ENCODE measurements at regions not wholly inside any gene's neighbourhood (a gene's known extent, or its start where the extent isn't known, plus 50 kb on each side); places are given as distances from the start of the nearest gene placed in this dataset.

DNA sequence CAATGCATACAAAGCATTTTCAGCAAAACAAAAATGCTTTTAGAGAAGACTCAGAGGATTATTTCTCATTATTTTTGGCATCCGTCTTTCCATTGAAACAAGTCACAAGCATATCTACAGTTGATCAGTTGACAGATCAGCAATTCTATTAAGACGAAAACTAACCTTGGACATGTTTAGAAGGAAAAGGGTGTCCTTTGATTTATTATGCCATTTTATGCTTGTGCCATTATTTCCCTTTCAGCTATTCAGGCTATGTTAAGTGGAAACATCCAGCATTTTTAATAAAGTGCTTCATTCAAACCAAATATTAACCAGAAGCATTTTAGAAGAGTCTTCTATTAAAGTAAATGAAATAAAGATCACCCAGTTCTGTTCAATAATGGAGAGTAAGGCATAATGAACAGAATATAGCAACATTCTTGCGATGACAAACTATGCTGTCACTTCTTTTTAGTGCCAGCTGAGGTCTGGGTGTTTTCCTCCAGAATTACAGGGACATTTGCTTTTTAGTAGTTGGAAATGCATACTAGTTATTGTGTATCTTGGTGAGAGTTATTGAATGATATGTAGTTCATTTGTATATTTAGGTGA, 481.4 kb downstream of the PLA2G4A start:
- no peak for DNase-seq (ENCODE audit: low read depth)

DNA sequence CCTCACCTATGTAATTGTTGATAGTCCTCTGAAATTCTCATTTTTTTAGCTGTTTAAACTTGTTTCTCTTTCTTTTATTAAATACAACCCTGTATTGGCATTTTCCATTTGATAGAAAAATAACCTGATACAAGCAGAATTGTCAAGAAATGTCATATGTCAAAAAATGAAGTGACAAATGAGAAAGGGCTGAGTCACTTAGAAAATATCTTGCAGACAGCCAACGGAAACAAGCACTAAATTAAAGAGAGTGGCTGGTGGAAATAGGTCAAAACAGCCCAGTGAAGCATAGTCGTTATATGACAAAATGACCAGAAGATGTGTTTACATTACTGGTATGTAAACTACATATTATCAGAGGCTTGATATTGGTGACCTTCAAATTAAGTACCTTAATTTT, 484.4 kb downstream of the PLA2G4A start:
- DNase-seq (ENCODE audit: low read depth) = no peak

DNA sequence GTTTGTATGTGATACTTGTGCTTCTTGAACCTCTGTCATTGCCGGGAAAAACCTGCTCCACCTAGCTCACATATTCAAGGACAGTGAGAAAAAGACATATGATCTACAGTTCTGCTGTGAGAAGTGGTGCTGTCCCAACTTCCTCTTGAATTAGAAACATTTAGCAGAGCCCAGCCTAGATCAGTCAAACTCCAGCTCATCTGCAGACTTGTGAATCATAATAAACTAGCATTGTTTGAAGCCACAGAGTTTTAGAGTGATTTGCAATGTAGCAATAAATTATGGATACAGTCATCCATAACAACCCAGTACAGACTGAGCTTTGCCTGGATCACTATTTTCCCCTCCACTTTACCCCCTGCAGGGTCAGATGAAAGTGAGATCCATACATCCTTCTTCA, 497.8 kb downstream of the PLA2G4A start:
- no peak for DNase-seq (ENCODE audit: low read depth)

DNA sequence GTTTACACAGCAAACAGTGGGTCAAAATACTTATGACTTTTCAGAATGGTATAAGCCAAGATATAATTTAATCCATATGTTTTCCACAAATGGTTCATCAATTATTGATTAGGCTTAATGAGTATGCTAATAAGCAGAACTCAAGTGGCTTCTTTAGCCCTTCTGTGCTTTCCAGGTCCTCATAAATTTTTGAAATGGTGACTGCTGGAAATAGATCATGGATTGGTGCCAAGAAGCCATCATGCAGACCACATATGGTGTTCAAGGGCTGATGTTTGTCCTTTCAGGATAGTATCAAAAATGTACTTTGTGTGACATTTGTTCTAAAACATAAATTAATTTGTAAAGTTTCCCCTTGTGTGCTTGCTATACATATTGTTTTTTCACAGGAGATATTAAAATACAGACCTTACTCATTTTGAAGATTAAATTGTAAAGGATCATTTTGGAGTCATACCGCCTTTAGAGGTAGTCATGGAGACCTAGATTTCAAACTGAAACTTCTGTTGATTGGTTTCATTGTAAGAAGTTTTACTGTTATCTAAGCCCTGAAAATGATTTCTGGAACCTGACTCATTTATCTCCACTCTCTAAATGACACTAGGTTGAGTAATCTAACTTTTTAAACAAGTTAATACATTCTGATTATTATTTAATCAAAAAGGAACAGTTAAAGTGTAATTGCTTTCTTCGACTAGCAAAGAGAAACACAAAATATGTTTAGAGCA, 507.9 kb downstream of the PLA2G4A start:
- no peak for DNase-seq (ENCODE audit: low read depth)

DNA sequence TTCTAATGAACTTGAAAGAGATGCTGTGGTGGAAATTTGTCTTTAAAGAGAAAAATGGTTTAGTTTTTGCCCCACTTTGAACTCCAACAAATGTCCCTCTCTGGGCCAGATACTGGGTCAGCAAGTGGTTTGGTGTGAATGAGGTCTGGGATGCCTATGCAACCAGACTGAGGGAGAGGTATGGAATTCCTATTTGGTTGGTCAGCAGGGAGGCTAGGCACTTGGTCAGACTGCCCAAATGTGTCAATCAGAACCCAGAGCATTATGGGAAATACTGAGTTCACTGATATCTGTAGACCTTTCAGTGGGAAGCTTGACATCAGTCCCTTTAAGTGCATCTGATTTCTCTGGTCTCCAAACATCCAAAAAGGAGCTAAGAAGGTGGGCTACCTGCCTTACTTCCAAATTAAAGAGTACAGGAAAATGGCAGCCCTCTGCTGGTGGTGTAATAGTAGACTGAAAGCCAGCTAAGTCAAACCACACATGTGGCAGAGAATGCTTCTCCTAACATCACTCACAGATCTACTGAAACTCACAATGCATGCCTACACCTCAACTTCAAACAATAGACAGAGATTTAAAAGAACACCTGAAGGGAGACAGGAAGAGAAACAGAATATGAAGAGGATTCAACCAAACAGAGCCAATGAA, 510.1 kb downstream of the PLA2G4A start:
- DNase-seq (ENCODE audit: low read depth) = no peak

DNA sequence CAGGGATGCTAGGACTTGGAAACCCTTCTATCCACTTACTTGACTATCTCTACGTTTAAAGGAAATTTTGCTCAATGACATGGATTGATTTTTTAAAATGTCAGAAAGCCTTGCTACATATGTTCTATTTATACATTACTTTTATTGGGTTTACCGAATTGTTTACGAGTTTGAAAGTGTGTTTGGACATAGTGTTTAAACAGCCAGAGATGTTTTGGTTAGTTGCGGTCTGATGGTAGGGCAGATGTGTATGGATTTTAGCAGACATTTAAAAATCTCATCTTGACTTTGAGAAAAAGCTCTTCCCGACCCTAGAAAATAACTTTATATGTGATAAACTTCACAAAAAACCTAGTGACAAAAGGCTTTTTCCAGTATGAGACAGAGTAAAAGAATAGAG, 513.7 kb downstream of the PLA2G4A start:
- DNase-seq (ENCODE audit: low read depth) = no peak

DNA sequence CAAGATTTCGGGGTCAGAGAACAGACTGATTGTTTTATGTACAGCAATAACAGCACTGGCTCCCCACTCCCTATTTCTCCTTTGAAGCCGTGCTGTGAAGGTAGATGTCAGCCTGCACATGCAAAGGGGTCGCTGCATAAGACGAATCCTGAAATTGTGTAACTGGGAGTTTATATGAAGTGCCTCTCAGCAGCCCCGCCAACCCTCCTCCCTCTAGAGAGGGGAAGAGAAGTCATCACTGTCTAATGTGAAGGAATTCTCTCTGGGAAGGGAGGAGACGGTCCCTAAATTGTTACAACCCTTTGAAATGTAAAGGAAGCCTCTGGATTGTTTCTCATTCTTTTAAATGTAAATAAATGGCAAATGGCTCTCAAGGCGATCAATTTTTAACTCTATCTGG, 545.3 kb downstream of the PLA2G4A start:
- DNase-seq (ENCODE audit: low read depth) = no peak

DNA sequence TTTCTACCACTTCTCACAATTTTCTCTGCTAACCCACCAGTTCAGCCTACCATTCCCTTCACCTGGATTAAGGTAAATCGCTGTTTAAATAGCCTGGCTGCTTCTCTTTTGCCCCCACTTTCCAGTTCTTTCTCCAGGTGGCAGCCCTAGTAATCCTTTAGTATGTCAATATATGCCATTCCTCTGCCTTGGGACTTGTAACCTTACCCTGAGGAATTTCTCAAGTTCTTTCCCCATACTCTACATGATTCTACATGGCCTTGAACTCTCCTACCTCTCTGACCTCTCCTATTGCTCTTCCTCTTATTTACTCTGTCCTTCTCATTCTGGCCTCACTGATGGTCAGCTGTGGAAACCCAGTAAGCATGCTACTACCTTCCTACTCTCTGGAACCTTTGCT, 546.0 kb downstream of the PLA2G4A start:
- no peak for DNase-seq (ENCODE audit: low read depth)

DNA sequence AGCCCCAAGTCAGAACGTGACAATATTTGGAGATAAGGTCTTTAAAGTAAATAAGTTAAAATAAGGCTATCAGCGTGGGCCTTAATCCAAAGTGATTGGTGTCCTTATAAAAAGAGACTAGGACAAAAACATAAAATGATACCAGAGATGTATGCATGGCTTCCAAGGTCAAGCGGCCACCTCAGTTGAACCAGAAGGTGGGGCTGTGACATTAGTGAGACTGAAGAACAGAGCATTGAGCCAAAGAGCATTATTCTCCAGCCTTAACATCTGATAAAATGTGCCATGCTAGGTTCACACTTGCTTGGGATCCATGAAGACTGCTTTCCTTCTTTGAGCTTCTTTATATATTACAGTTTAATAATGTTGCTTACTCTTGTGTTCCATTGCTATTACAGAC, 554.6 kb downstream of the PLA2G4A start:
- no peak for DNase-seq (ENCODE audit: low read depth)

DNA sequence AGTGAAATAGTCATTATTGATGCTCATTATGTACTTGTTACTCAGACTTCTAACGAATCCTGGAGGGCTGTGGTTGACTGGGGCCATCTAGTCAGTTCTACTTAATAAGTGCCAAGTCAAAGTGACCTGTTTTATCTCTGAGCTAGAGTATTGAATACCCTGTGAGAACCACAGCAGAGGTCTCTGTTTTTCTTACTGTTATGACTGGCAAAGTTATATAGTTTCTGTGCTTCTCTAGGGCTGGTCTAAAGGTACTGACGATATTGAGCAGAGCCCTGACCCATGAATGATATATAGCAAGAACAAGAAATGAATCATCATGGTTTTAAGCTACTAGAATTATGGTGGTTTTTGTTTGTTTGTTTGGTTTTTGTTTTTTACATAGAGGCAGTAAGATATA, 555.8 kb downstream of the PLA2G4A start:
- no peak for DNase-seq (ENCODE audit: low read depth)

DNA sequence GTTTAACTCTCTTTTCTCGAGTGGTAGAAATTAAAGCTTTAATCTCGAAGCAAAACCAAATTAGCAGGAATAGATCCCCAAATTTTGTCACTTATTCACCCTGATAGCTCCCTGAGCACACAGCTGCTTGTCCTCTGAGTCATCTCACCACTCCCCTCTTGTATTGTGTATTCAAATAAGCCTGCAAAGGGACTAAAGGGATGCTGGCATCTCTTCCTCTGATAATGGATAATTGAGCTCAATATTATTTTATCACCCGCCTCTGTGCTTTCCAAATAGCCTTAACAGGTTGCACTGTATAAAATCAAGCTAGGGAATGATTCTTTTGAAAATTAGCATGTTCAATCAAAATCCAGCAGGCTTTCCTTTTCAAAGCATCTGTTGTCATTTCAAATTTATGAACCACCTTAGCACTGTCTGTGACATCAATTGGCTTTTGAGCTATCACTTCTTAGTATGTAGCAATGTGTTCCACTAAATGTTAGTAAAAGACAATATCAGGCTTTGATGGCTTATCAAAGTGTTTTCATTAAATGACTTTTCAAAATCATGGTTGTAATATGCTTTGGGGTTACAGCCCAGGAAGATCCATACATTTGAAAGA, 561.6 kb downstream of the PLA2G4A start:
- DNase-seq (ENCODE audit: low read depth) = no peak

DNA sequence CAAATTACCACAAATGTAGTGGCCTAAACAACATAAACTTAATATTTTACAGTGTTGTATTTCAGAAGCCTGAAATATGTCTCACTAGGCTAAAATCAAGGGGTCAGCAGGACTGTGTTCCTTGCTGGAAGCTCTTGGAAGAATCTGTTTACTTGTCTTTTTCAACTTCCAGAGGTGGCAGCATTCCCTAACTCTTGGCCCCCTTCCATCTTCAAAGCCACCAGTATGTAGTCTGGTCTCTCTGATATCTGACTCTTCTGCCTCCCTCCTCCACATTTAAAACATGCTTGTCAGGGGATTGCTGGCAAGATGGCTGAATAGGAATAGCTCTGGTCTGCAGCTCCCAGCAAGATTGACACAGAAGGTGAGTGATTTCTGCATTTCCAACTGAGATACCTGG, 567.5 kb downstream of the PLA2G4A start:
- DNase-seq (ENCODE audit: low read depth) = no peak

DNA sequence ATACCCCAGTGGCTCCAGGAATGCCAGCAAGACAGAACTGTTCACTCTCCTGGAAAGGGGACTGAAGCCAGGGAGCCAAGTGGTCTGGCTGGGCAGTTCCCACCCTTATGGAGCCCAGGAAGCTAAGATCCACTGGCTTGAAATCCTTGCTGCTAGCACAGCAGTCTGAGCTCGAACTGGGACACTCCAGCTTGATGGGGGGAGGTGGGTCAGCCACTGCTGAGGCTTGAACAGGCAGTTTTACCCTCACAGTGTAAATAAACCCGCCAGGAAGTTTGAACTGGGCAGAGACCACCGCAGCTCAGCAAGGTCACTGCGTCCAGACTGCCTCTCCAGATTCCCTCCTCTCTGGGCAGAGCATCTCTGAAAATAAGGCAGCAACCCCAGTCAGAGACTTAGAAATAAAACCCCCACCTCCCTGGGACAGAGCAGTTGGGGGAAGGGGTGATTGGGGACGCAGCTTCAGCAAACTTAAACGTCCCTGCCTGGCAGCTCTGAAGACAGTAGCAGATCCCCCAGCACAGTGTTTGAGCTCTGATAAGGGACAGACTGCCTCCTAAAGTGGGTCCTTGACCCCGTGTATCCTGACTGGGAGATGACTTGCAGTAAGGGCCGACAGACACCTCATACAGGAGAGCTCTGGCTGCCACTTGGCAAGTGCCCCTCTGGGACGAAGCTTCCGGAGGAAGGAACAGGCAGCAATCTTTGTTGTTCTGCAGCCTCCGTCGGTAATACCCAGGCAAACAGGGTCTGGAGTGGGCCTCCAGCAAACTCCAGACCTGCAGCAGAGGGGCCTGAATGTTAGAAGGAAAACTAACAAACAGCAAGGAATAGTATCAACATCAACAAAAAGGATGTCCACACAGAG, 568.4 kb downstream of the PLA2G4A start:
- no peak for DNase-seq (ENCODE audit: low read depth)

DNA sequence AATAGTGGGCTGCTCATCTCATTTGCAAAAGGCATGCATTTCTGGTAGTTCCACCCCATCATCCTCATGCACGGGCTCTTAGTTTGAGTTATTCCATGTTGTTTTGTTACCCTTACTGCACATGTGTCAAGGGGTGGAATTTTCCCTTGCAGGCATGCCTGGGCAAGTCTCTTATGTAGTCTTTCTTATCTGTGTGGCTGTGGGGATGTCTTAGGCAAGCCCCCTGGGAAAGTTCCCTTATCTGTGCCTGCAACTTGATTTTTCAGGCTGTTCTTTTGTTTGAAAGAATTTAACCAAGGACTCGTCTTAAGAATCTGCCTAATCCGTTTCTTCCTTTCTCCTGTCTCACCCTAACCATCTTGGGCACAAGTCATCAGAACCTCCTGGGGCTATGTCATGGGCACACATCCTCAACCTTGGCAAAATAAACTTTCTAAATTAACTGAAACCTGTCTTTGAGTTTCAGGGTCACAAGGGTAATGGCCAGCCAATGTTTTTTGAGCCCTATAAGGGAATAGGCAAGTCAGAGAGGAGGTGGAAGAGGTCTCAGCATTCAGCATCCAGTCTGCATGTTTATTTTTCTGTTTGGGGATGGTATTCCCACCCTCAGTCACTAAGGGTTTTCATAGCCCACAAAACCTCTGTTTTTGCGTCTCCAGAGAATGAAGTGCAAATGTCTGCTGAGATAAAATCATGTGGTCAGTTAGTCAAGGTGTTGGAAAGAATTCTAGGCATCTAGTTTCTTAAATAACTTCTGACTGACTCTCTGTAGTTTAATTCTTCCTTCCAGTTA, 579.7 kb downstream of the PLA2G4A start:
- DNase-seq (ENCODE audit: low read depth) = no peak

DNA sequence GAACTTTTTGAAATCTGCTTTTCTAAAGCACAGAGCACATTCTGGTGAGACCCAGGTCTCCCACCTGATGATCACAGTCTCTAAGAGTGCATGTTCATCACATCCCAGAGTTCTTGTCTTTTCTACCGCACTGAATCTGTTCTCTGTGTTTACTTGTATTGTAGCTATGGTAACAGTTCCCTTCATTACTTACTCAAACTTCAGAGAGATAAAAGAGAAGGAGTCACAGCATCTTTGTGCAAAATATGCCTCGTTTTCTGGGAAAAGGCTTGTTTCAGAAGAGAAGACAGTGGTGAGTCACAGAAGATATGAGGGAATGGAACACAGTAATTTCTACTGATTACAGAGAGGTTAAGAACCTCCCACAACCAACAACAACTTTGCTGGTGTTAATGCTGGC, 580.6 kb downstream of the PLA2G4A start:
- DNase-seq (ENCODE audit: low read depth) = no peak

DNA sequence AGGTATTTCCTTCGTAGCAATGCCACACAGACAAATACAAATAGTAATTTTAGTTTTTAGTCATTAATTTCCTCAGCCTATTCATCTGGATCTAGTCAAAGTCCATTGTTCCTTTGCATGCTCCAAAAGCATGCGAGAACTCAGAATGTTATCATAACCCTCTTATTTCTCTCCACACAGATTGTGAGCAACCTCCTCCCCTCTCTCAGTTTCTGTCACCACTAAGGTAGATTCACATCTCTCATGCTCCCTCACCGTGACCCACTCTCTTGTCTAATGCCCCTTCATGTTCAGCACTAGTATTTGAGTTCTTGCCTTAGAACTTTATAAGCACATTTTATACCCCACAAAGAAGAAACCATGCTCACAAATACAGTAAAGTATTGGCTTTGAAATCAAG, 582.4 kb downstream of the PLA2G4A start:
- DNase-seq (ENCODE audit: low read depth) = no peak

DNA sequence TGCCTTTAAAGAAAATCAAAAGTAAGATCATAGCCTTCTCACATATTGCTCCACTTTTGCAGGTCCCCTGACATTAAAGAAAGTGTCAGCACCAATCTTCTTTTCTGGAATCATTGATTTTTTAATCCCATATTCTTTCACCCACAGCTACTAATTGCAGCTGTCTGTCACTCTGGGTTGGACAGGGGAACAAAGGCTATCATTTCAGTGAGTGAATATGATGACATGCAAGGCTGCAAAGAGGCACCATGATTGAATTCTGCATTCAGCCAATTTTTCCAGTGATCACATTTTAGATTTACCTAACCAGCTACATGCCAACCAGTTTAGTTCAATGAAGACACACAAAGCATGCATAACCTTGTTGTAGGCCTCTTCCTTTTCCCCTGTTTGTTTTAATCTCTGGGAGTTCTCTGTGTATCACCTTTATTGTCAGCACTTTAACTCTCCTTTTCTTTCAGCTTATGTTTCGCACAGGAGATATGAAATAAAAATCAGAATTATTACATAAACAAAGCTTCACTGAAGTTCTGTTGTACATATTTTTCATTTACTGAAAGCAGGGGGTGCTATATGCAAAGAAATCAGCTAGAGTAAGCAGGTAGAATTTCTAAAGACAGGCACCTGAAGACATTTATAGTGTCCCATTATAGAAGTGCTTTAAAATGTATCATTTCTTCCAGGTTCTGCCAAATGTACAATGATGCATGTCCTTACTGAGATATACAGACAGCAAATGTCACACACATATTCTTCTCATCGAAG, 584.8 kb downstream of the PLA2G4A start:
- DNase-seq (ENCODE audit: low read depth) = no peak

DNA sequence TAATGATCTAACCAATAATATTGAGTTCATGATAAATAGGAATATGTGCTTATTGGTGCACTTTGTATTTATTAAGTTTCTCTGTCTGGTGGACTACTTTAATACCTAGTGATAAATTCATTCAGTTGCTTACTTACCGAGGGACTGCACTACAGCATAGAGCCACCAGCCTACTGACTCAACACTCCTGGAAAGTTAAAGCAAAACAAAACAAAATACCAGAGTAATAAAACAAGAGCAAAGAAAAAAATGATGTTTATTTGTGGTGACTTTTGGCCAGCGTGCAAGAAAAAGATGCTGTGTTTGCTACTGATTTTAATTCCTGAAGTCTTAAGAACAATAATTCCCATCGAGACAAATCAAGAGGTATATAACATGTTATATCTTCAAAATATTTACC, 586.3 kb downstream of the PLA2G4A start:
- no peak for DNase-seq (ENCODE audit: low read depth)

DNA sequence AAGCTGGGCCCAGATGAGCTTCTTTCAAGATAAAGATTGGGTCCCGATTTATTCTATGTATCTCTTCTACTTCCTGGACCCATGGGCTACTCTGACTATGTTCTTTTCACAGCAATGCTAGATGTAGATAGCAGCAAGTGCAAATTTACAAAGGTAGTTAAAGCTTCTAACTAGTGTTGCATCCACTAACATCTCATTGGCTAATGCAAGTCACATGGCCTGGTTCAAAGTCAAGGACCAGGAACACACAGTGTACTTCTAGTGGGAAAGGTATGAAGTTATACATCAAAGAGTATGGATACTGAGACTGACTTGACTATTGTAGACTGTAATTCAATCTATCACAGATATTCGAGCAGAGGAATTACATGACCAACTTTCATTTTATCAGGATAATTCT, 588.8 kb downstream of the PLA2G4A start:
- no peak for DNase-seq (ENCODE audit: low read depth)

DNA sequence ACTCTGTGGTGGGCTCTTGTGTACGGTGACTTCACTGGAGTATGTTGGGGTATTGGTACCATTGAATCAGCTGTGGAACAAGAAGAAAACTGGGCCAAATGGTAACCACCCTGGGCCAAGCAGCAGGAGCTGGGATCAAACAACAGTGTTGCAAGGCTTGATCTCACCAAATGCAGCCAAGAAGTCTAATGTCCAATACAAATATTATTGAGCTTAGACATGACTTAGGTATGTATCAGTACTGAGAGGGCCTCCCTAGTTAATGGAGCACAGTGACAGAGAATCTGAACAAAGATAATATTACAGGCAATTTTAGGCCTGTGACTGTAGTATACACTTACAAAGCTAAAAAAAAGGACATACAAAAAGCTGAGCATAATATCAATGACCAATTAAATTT, 604.8 kb downstream of the PLA2G4A start:
- DNase-seq (ENCODE audit: low read depth) = peak; percentile 3

DNA sequence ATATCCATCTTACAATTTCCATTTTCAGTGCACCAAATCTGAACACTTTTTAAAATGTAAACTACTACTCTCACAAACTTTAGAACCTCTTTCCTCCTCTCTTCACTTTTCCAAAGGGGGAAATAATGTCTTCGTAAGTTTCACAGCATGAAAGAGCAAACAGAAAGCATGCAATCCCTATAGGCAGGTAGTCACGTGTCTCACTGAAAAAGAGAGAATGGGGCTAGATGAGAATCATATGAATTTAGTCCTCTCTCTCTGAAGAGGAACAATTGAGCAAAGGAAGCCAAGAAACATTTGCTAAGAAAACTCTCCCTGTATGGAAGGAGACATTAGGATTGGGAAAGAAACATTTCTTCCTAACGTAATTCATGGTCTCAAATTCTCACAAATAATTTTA, 613.9 kb downstream of the PLA2G4A start:
- no peak for DNase-seq (ENCODE audit: low read depth)

Data from HS-5 (cell line).